Right atrium auricular region (tissue), 2 donors: ENCODE measurements at regions not wholly inside any gene's neighbourhood (a gene's known extent, or its start where the extent isn't known, plus 50 kb on each side); places are given as distances from the start of the nearest gene placed in this dataset.

ENCODE experiments used
- DNase-seq: peaks from one replicate; pipeline ENCODE4 v3.0.0-alpha.2; 2019; ENCODE audit warnings: low spot score
- H3K27ac ChIP-seq, 2 donors: fragments of 200-600 bp; sonication (generic); 1 replicate in 1 of 2; 2 replicates in 1 of 2; pipeline ENCODE4 v1.5.1; 2016 to 2019
- H3K27me3 ChIP-seq, 2 donors: fragments of 200-600 bp; sonication (generic); one replicate each; pipeline versions ENCODE4 v1.5.1 to v1.6.0; 2017 to 2019
- H3K36me3 ChIP-seq: fragments of 200-600 bp; sonication (generic); one replicate; pipeline ENCODE4 v1.5.1; 2016
- H3K4me1 ChIP-seq, 2 donors: fragments of 200-600 bp; sonication (generic); one replicate each; pipeline versions ENCODE4 v1.5.1 to v1.6.0; 2017 to 2019
- H3K4me3 ChIP-seq, 2 donors: fragments of 200-600 bp; sonication (generic); 1 replicate in 1 of 2; 2 replicates in 1 of 2; pipeline ENCODE4 v1.5.1; 2017 to 2019; ENCODE audit warnings: mild to moderate bottlenecking in 1 of 2, moderate library complexity in 1 of 2
- H3K9me3 ChIP-seq, 2 donors: fragments of 200-600 bp; sonication (generic); one replicate each; pipeline ENCODE4 v1.5.1; 2019
- TF ChIP-seq, protein P1 (sequence below), 2 donors: fragments of 200-600 bp; sonication (generic); IDR thresholded peaks; one replicate each; pipeline ENCODE4 v1.5.1; 2019; ENCODE audit warnings: antibody characterized with exemption in 2 of 2

DNA sequence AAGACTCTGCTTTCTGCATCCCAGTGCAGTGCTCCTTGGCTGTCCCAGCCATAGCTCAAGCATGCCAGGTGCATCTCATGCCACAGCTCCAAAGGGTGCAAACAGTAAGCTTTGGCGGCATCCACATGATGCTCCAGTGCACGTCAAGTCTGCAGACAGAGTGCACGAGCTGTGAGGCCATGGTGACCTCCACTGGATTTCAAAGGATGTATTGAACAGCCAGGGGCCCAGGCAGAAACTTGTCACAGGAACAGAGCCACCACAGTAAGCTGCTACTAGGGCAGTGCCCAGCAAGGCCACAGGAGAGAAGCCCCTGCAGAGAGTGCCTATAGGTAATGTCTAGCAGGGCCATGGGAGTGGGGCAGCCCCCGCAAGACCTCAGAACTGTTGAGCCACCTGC is 206.8 kb upstream of the DDI1 start:
- Histone ChIP-seq H3K9me3 (peaks cover 0 to 18% of the 10 kb centered on the region in 2 donors), H3K4me3 (no peak overlapping the region), H3K27ac (no peak overlapping the region), H3K36me3 (no peaks in the 10 kb centered on the region), H3K27me3 (no peaks in the 10 kb centered on the region), H3K4me1 (no peaks in the 10 kb centered on the region)
- DNase-seq, result no peak
- TF ChIP-seq, protein P1, sequence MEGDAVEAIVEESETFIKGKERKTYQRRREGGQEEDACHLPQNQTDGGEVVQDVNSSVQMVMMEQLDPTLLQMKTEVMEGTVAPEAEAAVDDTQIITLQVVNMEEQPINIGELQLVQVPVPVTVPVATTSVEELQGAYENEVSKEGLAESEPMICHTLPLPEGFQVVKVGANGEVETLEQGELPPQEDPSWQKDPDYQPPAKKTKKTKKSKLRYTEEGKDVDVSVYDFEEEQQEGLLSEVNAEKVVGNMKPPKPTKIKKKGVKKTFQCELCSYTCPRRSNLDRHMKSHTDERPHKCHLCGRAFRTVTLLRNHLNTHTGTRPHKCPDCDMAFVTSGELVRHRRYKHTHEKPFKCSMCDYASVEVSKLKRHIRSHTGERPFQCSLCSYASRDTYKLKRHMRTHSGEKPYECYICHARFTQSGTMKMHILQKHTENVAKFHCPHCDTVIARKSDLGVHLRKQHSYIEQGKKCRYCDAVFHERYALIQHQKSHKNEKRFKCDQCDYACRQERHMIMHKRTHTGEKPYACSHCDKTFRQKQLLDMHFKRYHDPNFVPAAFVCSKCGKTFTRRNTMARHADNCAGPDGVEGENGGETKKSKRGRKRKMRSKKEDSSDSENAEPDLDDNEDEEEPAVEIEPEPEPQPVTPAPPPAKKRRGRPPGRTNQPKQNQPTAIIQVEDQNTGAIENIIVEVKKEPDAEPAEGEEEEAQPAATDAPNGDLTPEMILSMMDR (IDR thresholded peaks at IDR 0.05), result no peak

DNA sequence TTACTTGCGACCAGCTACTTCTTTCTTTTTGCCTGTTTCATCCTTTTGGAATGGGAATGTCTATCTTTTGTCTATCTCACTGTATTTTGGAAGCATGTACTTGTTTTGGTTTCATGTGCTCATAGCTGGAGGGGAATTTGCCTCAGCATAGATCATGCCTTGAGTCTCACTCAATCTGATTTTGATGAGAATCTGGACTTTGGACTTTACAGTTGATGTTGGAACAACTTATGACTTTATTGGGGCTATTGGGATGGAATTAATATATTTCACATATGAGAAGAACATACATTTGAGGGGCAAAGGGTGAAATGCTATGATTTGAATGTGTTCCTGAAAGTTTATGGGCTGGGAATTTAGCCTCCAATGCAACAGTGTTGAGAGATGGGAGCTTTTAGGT is 206.2 kb upstream of the DDI1 start:
- no peak for DNase-seq
- no peak overlapping the region for H3K4me3 ChIP-seq
- no peaks in the 10 kb centered on the region for H3K36me3 ChIP-seq
- no peaks in the 10 kb centered on the region for H3K4me1 ChIP-seq
- H3K9me3 ChIP-seq, result peaks cover 0 to 18% of the 10 kb centered on the region in 2 donors
- no peaks in the 10 kb centered on the region for H3K27me3 ChIP-seq
- H3K27ac ChIP-seq, result no peak overlapping the region
- TF ChIP-seq, protein P1 (IDR thresholded peaks at IDR 0.05), result no peak

DNA sequence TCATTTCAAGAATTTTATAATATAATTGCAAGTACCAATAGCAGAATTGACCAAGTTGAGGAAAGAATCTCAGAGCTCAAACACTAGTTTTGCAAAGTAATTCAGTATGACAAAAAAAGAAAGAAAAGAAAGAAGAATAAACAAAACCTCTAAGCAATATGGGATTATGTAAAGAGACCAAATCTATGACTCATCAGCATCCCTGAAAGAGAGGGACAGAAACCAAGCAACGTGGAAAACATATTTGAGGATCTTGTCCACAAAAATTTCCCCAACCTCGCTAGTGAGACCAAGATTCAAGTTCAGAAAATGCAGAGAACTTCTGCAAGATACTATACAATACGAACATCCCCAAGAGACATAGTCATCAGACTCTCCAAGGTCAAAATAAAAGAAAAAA is 203.7 kb upstream of the DDI1 start:
- peaks cover 0 to 25% of the 10 kb centered on the region in 2 donors for H3K9me3 ChIP-seq
- H3K27me3 ChIP-seq, result no peaks in the 10 kb centered on the region
- no peak overlapping the region for H3K4me3 ChIP-seq
- no peaks in the 10 kb centered on the region for H3K36me3 ChIP-seq
- TF ChIP-seq, protein P1 (IDR thresholded peaks at IDR 0.05), result no peak
- H3K27ac ChIP-seq, result no peak overlapping the region
- DNase-seq, result no peak
- no peaks in the 10 kb centered on the region for H3K4me1 ChIP-seq

DNA sequence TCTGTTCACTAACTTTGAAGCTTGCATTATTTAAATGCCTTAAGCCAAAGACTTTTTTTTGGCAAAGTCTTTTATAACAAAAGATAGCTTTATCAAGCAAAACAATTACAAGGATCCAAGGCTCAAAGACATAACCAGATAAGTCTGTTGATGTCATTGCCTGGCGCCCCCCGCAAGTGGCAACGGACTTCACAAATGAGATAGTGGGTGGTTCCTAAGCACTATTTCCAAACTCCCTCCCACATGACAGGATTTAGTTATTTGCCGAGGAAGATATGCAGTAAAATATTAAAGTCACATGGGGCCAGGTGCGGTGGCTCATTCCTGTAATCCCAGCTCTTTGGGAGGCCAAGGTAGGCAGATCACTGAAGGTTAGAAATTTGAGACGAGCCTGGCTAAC is 194.2 kb upstream of the DDI1 start:
- Histone ChIP-seq H3K36me3 (no peaks in the 10 kb centered on the region), H3K9me3 (no peaks in the 10 kb centered on the region), H3K27me3 (no peaks in the 10 kb centered on the region), H3K27ac (no peak overlapping the region), H3K4me1 (no peaks in the 10 kb centered on the region), H3K4me3 (no peak overlapping the region)
- TF ChIP-seq, protein P1 (IDR thresholded peaks at IDR 0.05), result no peak
- no peak for DNase-seq

DNA sequence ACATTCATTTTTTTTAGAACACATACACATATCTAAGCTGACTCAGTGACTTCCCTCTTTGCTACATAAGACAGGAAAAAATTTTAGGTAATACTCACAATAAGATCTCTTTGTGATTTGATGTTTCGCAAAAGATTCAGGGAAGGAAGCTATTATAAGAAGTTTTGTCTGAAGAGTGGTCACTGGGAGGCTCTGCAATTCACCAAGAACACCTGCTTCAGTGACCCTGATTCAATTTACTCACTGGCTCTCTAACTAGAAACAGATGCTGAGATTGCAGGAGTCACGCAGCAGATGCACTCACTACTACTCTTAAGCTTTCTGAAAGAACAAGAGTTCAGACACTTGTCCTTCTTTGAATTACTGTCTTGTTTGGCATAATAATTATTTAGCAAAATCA is 193.6 kb upstream of the DDI1 start:
- Histone ChIP-seq H3K9me3 (no peaks in the 10 kb centered on the region), H3K4me3 (no peak overlapping the region), H3K36me3 (no peaks in the 10 kb centered on the region), H3K4me1 (no peaks in the 10 kb centered on the region), H3K27me3 (no peaks in the 10 kb centered on the region), H3K27ac (no peak overlapping the region)
- TF ChIP-seq, protein P1 (IDR thresholded peaks at IDR 0.05), result no peak
- DNase-seq, result no peak
